GM12891 (cell line): ENCODE measurements at regions not wholly inside any gene's neighbourhood (a gene's known extent, or its start where the extent isn't known, plus 50 kb on each side); places are given as distances from the start of the nearest gene placed in this dataset.

Source experiments
- PAX5 ChIP-seq: IDR thresholded peaks from 2 replicates; pipeline ENCODE4 v1.6.1; 2011; ENCODE audit warnings: low read length, moderate library complexity, mild to moderate bottlenecking; ENCODE audit not compliant: insufficient read depth, severe bottlenecking
- POLR2A ChIP-seq: IDR thresholded peaks from 2 replicates; pipeline ENCODE4 v1.6.1; 2011; ENCODE audit warnings: low read depth, low read length, control low read depth
- POLR2AphosphoS5 ChIP-seq: IDR thresholded peaks from 2 replicates; pipeline ENCODE4 v1.6.1; 2011; ENCODE audit warnings: low read depth, low read length, control low read depth
- POU2F2 ChIP-seq: IDR thresholded peaks from 2 replicates; pipeline ENCODE4 v1.6.1; 2011; ENCODE audit warnings: low read depth, mild to moderate bottlenecking, control low read depth, low read length, moderate library complexity
- TAF1 ChIP-seq: IDR thresholded peaks from 2 replicates; pipeline ENCODE4 v1.6.1; 2011; ENCODE audit warnings: low read depth, low read length, control low read depth

- TF ChIP-seq POLR2A (no peak), POLR2AphosphoS5 (no peak), TAF1 (no peak), PAX5 (no peak), POU2F2 (no peak)
These were observed 1311.6 kb downstream of the RAPGEF2 start for GRCh38 chr4:160414496-160414895.
